Retina (tissue), 1 donor: ENCODE measurements at regions not wholly inside any gene's neighbourhood (a gene's known extent, or its start where the extent isn't known, plus 50 kb on each side); places are given as distances from the start of the nearest gene placed in this dataset.

Experiments
- DNase-seq: peaks from one replicate; pipeline ENCODE4 v3.0.0-alpha.2; 2016

GRCh38 chr2:145199042-145199441 is 679.1 kb upstream of the ZEB2 start:
- peak; percentile 18 for DNase-seq

GRCh38 chr2:145198555-145198954 is 678.6 kb upstream of the ZEB2 start:
- no peak for DNase-seq

GRCh38 chr2:145197944-145198343 is 678.0 kb upstream of the ZEB2 start:
- DNase-seq: no peak

GRCh38 chr2:145194673-145195072 is 674.8 kb upstream of the ZEB2 start:
- peak; percentile 50 for DNase-seq

GRCh38 chr2:145190031-145190703 is 670.2 kb upstream of the ZEB2 start:
- no peak for DNase-seq

- no peak for DNase-seq
These were observed 666.4 kb upstream of the ZEB2 start for GRCh38 chr2:145186303-145186702.

- DNase-seq: no peak
These were observed 665.8 kb upstream of the ZEB2 start for GRCh38 chr2:145185696-145186095.

- no peak for DNase-seq
These were observed 665.1 kb upstream of the ZEB2 start for GRCh38 chr2:145184741-145185651.

- no peak for DNase-seq
These were observed 649.4 kb upstream of the ZEB2 start for GRCh38 chr2:145169285-145169684.

- DNase-seq: no peak
These were observed 648.2 kb upstream of the ZEB2 start for GRCh38 chr2:145168091-145168490.

GRCh38 chr2:145166731-145167302 is 646.9 kb upstream of the ZEB2 start:
- no peak for DNase-seq

- DNase-seq: no peak
These were observed 641.7 kb upstream of the ZEB2 start for GRCh38 chr2:145161656-145162055.

GRCh38 chr2:145160855-145161254 is 640.9 kb upstream of the ZEB2 start:
- DNase-seq: no peak

- DNase-seq: no peak
These were observed 639.8 kb upstream of the ZEB2 start for GRCh38 chr2:145159676-145160075.

- no peak for DNase-seq
These were observed 638.0 kb upstream of the ZEB2 start for GRCh38 chr2:145157741-145158591.

GRCh38 chr2:145157036-145157675 is 637.2 kb upstream of the ZEB2 start:
- DNase-seq: no peak

- DNase-seq: no peak
These were observed 636.3 kb upstream of the ZEB2 start for GRCh38 chr2:145156199-145156598.

- no peak for DNase-seq
These were observed 635.3 kb upstream of the ZEB2 start for GRCh38 chr2:145155196-145155595.

GRCh38 chr2:145154731-145155130 is 634.8 kb upstream of the ZEB2 start:
- DNase-seq: no peak

GRCh38 chr2:145146691-145147090 is 626.8 kb upstream of the ZEB2 start:
- DNase-seq: no peak

GRCh38 chr2:145144131-145144728 is 624.3 kb upstream of the ZEB2 start:
- no peak for DNase-seq

GRCh38 chr2:145141981-145142380 is 622.1 kb upstream of the ZEB2 start:
- no peak for DNase-seq
